ENCODE measurements at regions not wholly inside any gene's neighbourhood (a gene's known extent, or its start where the extent isn't known, plus 50 kb on each side); places are given as distances from the start of the nearest gene placed in this dataset.

DNA sequence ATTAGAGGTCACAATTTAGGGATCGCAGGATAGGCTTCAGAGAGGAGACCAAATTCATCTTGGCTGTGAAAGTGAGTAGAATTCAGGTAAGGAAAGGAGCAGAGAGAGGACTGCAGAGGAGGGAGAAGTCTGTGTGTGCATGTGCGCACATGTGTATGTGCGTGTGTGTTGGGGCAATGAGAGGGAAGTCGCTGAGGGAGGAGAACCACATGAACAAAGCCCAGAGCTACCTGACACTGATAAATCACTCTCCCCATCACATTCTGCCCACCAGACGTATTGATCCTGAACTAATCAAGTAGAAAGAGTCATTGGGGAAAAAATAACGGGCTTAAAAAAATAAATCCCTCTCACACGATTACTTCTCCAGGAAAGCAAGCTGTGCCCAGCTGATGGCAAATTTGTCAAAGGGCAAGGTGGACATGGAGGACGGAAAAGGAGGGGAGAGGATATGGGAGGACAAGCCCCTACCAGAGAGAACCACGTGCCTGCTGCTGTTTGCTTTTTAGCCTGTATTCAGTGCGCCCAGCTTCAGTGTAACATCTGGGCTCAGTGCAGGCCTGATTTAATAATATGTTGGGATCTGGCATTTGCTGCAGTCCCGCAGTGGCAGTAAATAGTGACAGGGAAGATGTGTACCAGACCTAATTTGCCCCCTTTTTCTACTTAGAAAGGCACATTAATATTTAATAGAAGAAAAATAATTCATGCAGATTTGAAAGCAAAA is 307.5 kb downstream of the C1D start:
- Histone ChIP-seq H3K36me3 (no peaks in the 10 kb centered on the region), H3K27ac (no peak overlapping the region), H3K4me1 (no peaks in the 10 kb centered on the region), H3K9me3 (no peaks in the 10 kb centered on the region), H3K27me3 (no peaks in the 10 kb centered on the region), H3K4me3 (no peak overlapping the region)
- 77 to 79% methylated on average over 11 of the region's 11 CpGs for WGBS, 2 donors
- TF ChIP-seq, protein P1, sequence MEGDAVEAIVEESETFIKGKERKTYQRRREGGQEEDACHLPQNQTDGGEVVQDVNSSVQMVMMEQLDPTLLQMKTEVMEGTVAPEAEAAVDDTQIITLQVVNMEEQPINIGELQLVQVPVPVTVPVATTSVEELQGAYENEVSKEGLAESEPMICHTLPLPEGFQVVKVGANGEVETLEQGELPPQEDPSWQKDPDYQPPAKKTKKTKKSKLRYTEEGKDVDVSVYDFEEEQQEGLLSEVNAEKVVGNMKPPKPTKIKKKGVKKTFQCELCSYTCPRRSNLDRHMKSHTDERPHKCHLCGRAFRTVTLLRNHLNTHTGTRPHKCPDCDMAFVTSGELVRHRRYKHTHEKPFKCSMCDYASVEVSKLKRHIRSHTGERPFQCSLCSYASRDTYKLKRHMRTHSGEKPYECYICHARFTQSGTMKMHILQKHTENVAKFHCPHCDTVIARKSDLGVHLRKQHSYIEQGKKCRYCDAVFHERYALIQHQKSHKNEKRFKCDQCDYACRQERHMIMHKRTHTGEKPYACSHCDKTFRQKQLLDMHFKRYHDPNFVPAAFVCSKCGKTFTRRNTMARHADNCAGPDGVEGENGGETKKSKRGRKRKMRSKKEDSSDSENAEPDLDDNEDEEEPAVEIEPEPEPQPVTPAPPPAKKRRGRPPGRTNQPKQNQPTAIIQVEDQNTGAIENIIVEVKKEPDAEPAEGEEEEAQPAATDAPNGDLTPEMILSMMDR (IDR thresholded peaks at IDR 0.05): no peak
- no peak for TF ChIP-seq EP300 (IDR thresholded peaks at IDR 0.05)
- no peak for TF ChIP-seq POLR2A (IDR thresholded peaks at IDR 0.05)
- no peak for DNase-seq (ENCODE audit: low spot score in 2 of 2)

DNA sequence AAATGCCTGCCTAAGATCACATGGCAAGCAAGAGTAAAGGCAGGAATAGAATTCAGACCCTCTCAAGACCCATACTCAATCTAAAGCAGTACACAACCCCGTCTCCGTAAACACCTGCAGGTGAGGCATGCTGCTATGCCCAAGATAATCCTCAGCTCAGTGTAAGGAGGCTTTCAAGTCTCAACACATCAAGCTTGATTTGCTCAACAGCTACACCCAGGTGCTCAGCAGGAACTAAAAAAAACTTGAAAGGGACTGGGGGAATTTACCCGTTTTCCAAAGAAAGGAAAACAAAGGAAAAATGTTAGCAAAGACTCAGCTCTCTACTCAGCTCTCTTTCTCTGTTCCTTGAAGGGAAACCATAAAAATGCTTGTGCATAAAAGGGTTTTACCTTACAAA is 301.8 kb downstream of the C1D start:
- Histone ChIP-seq H3K27me3 (no peaks in the 10 kb centered on the region), H3K27ac (no peak overlapping the region), H3K4me3 (no peak overlapping the region), H3K36me3 (no peaks in the 10 kb centered on the region), H3K4me1 (no peaks in the 10 kb centered on the region), H3K9me3 (peaks cover 0 to 7% (median 0%) of the 10 kb centered on the region in 4 donors)
- DNase-seq (ENCODE audit: low spot score in 2 of 2): no peak
- TF ChIP-seq EP300 (IDR thresholded peaks at IDR 0.05) (no peak), POLR2A (IDR thresholded peaks at IDR 0.05) (no peak)
- TF ChIP-seq, protein P1 (IDR thresholded peaks at IDR 0.05): no peak
- WGBS, 2 donors: 71 to 73% methylated on average over 3 of the region's 3 CpGs

DNA sequence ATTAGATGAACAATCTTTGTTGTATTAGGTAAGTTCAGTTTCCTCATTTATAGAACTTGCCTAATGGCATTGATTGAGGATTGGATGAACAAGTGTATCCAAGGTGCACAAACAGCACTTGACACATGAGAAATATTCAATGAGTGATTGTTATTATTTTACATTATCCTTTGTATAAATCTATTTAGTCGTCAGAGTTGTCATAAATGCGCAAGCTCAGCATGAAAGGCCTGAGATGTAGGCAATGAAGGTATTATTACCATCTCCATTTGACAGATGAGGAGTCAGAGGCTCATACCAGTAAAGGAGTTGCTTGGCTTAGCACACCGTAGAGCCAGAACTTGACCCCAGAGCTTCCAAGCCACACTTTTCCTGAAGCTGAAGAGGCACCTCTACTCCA is 291.4 kb downstream of the C1D start:
- H3K27ac ChIP-seq: no peak overlapping the region
- no peaks in the 10 kb centered on the region for H3K4me1 ChIP-seq
- no peaks in the 10 kb centered on the region for H3K9me3 ChIP-seq
- WGBS, 2 donors: 94 to 96% methylated on average over 3 of the region's 3 CpGs
- H3K36me3 ChIP-seq: no peaks in the 10 kb centered on the region
- no peaks in the 10 kb centered on the region for H3K27me3 ChIP-seq
- no peak overlapping the region for H3K4me3 ChIP-seq
- DNase-seq (ENCODE audit: low spot score in 2 of 2): no peak
- TF ChIP-seq, protein P1 (IDR thresholded peaks at IDR 0.05): no peak
- no peak for TF ChIP-seq EP300 (IDR thresholded peaks at IDR 0.05)

DNA sequence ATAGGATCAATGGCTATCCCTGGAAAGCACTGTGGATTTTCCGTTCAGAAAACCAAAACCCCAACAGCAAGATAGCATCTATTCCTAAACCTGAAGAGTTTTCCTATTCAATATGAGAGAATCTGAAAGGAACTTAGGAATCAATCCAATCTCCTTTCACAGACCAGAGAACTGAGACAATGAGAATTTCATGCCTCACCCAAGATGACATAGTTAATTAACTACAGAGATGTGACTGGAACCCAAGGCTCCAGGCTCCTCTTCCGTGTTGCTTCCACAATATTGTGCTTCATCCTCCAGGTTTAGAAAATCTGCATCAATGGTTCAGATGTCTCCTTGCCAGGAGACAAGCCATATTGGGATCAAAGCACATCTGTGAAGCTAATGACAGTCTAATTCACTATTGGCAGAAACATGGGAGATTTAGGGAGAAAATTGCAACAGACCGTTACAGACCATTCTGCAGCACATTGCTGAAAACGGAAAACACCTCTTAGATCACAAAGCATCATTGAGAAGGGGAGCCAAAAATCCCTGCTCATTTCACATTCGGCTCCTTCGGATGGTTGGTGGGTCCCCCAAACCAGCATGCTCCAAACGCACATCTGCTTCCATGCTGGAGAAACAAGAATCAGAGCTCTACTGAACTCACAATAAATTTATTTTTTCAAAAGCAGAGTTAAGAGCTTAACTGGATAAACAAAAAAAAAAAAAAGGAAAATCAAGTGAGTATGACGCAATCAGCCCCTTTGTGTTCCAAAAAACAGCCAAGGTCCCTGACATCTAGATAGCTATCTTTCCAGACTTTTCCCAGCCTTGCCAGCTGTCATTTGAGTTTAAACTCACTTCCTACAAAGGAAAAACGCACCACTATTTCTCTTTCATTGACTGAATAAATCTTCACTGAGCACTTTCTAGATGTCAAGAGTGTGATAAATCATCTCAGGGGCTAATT is 290.3 kb downstream of the C1D start:
- H3K9me3 ChIP-seq: no peaks in the 10 kb centered on the region
- H3K4me1 ChIP-seq: no peaks in the 10 kb centered on the region
- TF ChIP-seq POLR2A (IDR thresholded peaks at IDR 0.05): no peak
- TF ChIP-seq EP300 (IDR thresholded peaks at IDR 0.05): no peak
- TF ChIP-seq, protein P1 (IDR thresholded peaks at IDR 0.05): no peak
- no peaks in the 10 kb centered on the region for H3K27me3 ChIP-seq
- peak in 1 of 2 donors; percentile 14 for DNase-seq (ENCODE audit: low spot score in 2 of 2)
- H3K27ac ChIP-seq: no peak overlapping the region
- H3K36me3 ChIP-seq: no peaks in the 10 kb centered on the region
- 64 to 75% methylated on average over 9 of the region's 9 CpGs for WGBS, 2 donors
- no peak overlapping the region for H3K4me3 ChIP-seq

DNA sequence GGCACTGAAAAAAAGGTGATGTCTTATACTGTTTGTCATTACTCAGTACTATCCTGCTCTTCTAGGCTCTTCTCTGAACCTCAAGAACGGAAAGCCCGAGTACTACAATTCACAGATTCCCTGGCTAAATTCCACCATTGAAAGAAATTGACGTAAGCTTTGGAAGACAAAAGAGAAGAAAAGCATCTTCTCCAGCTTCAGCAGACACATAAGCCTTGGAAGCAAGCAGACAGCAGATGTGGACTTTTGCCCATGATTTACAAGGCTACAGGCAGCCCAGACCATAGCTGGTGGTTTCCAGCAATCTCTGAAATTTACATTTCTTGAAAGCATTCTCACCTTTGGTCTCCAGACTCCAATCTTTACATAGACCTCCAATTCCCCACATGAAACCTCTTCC is 289.0 kb downstream of the C1D start:
- Histone ChIP-seq H3K27ac (no peak overlapping the region), H3K4me1 (no peaks in the 10 kb centered on the region), H3K36me3 (no peaks in the 10 kb centered on the region), H3K9me3 (no peaks in the 10 kb centered on the region), H3K4me3 (no peak overlapping the region), H3K27me3 (no peaks in the 10 kb centered on the region)
- no peak for DNase-seq (ENCODE audit: low spot score in 2 of 2)
- TF ChIP-seq, protein P1 (IDR thresholded peaks at IDR 0.05): no peak
- TF ChIP-seq EP300 (IDR thresholded peaks at IDR 0.05) (no peak), POLR2A (IDR thresholded peaks at IDR 0.05) (no peak)
- WGBS, 2 donors: 84 to 89% methylated on average over 3 of the region's 3 CpGs

Measured in tibial nerve (tissue), 4 donors.